Stimulated activated memory B cell treated with anti-CD40 and anti-IgM and Interleukin-4, amounts not matched to agents 10 μg/mL and 1 μg/mL and 100 μg/mL, for 72 hours (primary cell): ENCODE measurements at regions not wholly inside any gene's neighbourhood (a gene's known extent, or its start where the extent isn't known, plus 50 kb on each side); places are given as distances from the start of the nearest gene placed in this dataset.
"Not testable (repeated sequence)": the region's sequence is repeated elsewhere in the genome, so short reads cannot be mapped to it uniquely, and the experiment has no call there.

ENCODE experiments used
- ATAC-seq: fragments of 150-1000 bp; cut with Tn5 transposase; 2 replicates; pipeline ENCODE4 v1.10.0; 2021
- H3K27ac Mint-ChIP-seq: one replicate; pipeline ENCODE4 v1.8.0; 2022; ENCODE audit warnings: mild to moderate bottlenecking, mixed read lengths
- H3K27me3 Mint-ChIP-seq: one replicate; pipeline ENCODE4 v1.8.0; 2022; ENCODE audit warnings: mixed read lengths
- H3K36me3 Mint-ChIP-seq: one replicate; pipeline ENCODE4 v1.8.0; 2022; ENCODE audit warnings: mixed read lengths
- H3K4me1 Mint-ChIP-seq: one replicate; pipeline ENCODE4 v1.8.0; 2022; ENCODE audit warnings: mixed read lengths
- H3K4me3 Mint-ChIP-seq: one replicate; pipeline ENCODE4 v1.8.0; 2022; ENCODE audit warnings: mild to moderate bottlenecking, moderate library complexity, mixed read lengths
- H3K9me3 Mint-ChIP-seq: one replicate; pipeline ENCODE4 v1.8.0; 2022; ENCODE audit warnings: mixed read lengths

GRCh38 chr11:87460842-87461637 is 423.3 kb downstream of the TMEM135 start:
- H3K27me3 Mint-ChIP-seq, result no peaks in the 10 kb centered on the region
- no peaks in the 10 kb centered on the region for H3K4me1 Mint-ChIP-seq
- ATAC-seq, result no peak
- no peak overlapping the region for H3K4me3 Mint-ChIP-seq
- no peak overlapping the region for H3K27ac Mint-ChIP-seq
- H3K36me3 Mint-ChIP-seq, result no peaks in the 10 kb centered on the region
- no peaks in the 10 kb centered on the region for H3K9me3 Mint-ChIP-seq

- Mint-ChIP-seq H3K36me3 (no peaks in the 10 kb centered on the region), H3K4me1 (no peaks in the 10 kb centered on the region), H3K9me3 (no peaks in the 10 kb centered on the region), H3K27me3 (no peaks in the 10 kb centered on the region), H3K4me3 (no peak overlapping the region), H3K27ac (no peak overlapping the region)
- ATAC-seq, result no peak
Measured at GRCh38 chr11:87460279-87460678, 422.5 kb downstream of the TMEM135 start.

- no peak overlapping the region for H3K27ac Mint-ChIP-seq
- no peaks in the 10 kb centered on the region for H3K9me3 Mint-ChIP-seq
- H3K4me1 Mint-ChIP-seq, result no peaks in the 10 kb centered on the region
- H3K4me3 Mint-ChIP-seq, result no peak overlapping the region
- H3K27me3 Mint-ChIP-seq, result no peaks in the 10 kb centered on the region
- H3K36me3 Mint-ChIP-seq, result no peaks in the 10 kb centered on the region
- no peak for ATAC-seq
Measured at GRCh38 chr11:87459351-87459750, 421.6 kb downstream of the TMEM135 start.

GRCh38 chr11:87456499-87456898 is 418.8 kb downstream of the TMEM135 start:
- Mint-ChIP-seq H3K4me3 (no peak overlapping the region), H3K27ac (no peak overlapping the region)

GRCh38 chr11:87455180-87455579 is 417.4 kb downstream of the TMEM135 start:
- Mint-ChIP-seq H3K9me3 (no peaks in the 10 kb centered on the region), H3K27me3 (no peaks in the 10 kb centered on the region), H3K27ac (no peak overlapping the region), H3K36me3 (no peaks in the 10 kb centered on the region), H3K4me3 (no peak overlapping the region), H3K4me1 (no peaks in the 10 kb centered on the region)
- ATAC-seq, result no peak

More at GRCh38 chr11:87456499-87456898, 418.8 kb downstream of the TMEM135 start:
- Mint-ChIP-seq H3K27me3 (no peaks in the 10 kb centered on the region), H3K4me1 (no peaks in the 10 kb centered on the region), H3K9me3 (no peaks in the 10 kb centered on the region), H3K36me3 (no peaks in the 10 kb centered on the region)
- no peak for ATAC-seq

GRCh38 chr11:87454241-87454640 is 416.5 kb downstream of the TMEM135 start:
- ATAC-seq, result no peak
- Mint-ChIP-seq H3K4me3 (no peak overlapping the region), H3K9me3 (no peaks in the 10 kb centered on the region), H3K4me1 (no peaks in the 10 kb centered on the region), H3K27ac (no peak overlapping the region), H3K27me3 (no peaks in the 10 kb centered on the region), H3K36me3 (no peaks in the 10 kb centered on the region)

- H3K27me3 Mint-ChIP-seq, result no peaks in the 10 kb centered on the region
- no peak for ATAC-seq
- no peaks in the 10 kb centered on the region for H3K36me3 Mint-ChIP-seq
- no peak overlapping the region for H3K27ac Mint-ChIP-seq
- H3K4me1 Mint-ChIP-seq, result no peaks in the 10 kb centered on the region
- no peak overlapping the region for H3K4me3 Mint-ChIP-seq
- H3K9me3 Mint-ChIP-seq, result no peaks in the 10 kb centered on the region
Measured at GRCh38 chr11:87453531-87454089, 415.9 kb downstream of the TMEM135 start.

GRCh38 chr11:87452025-87452424 is 414.3 kb downstream of the TMEM135 start:
- not testable (repeated sequence) for H3K4me3 Mint-ChIP-seq, H3K27ac Mint-ChIP-seq, ATAC-seq, H3K27me3 Mint-ChIP-seq, H3K4me1 Mint-ChIP-seq, H3K9me3 Mint-ChIP-seq, H3K36me3 Mint-ChIP-seq

GRCh38 chr11:87451395-87451794 is 413.7 kb downstream of the TMEM135 start:
- Mint-ChIP-seq H3K36me3 (no peaks in the 10 kb centered on the region), H3K4me3 (no peak overlapping the region), H3K27ac (no peak overlapping the region), H3K9me3 (no peaks in the 10 kb centered on the region), H3K4me1 (no peaks in the 10 kb centered on the region), H3K27me3 (no peaks in the 10 kb centered on the region)
- ATAC-seq, result no peak

GRCh38 chr11:87447606-87448005 is 409.9 kb downstream of the TMEM135 start:
- Mint-ChIP-seq H3K36me3 (no peaks in the 10 kb centered on the region), H3K27me3 (no peaks in the 10 kb centered on the region)

GRCh38 chr11:87444993-87445392 is 407.3 kb downstream of the TMEM135 start:
- no peak overlapping the region for H3K4me3 Mint-ChIP-seq
- no peaks in the 10 kb centered on the region for H3K9me3 Mint-ChIP-seq
- no peaks in the 10 kb centered on the region for H3K36me3 Mint-ChIP-seq
- no peaks in the 10 kb centered on the region for H3K27me3 Mint-ChIP-seq
- H3K4me1 Mint-ChIP-seq, result no peaks in the 10 kb centered on the region
- no peak overlapping the region for H3K27ac Mint-ChIP-seq
- no peak for ATAC-seq

More at GRCh38 chr11:87447606-87448005, 409.9 kb downstream of the TMEM135 start:
- Mint-ChIP-seq H3K4me1 (no peaks in the 10 kb centered on the region), H3K9me3 (no peaks in the 10 kb centered on the region), H3K4me3 (no peak overlapping the region), H3K27ac (no peak overlapping the region)
- no peak for ATAC-seq

- Mint-ChIP-seq H3K4me3 (no peak overlapping the region), H3K27me3 (no peaks in the 10 kb centered on the region)
- no peak for ATAC-seq
Measured at GRCh38 chr11:87443707-87444106, 406.0 kb downstream of the TMEM135 start.

GRCh38 chr11:87440076-87440770 is 402.5 kb downstream of the TMEM135 start:
- no peaks in the 10 kb centered on the region for H3K27me3 Mint-ChIP-seq
- no peaks in the 10 kb centered on the region for H3K36me3 Mint-ChIP-seq
- no peaks in the 10 kb centered on the region for H3K9me3 Mint-ChIP-seq
- H3K27ac Mint-ChIP-seq, result no peak overlapping the region
- no peak overlapping the region for H3K4me3 Mint-ChIP-seq
- no peak for ATAC-seq
- H3K4me1 Mint-ChIP-seq, result no peaks in the 10 kb centered on the region

More at GRCh38 chr11:87443707-87444106, 406.0 kb downstream of the TMEM135 start:
- Mint-ChIP-seq H3K27ac (no peak overlapping the region), H3K9me3 (no peaks in the 10 kb centered on the region), H3K4me1 (no peaks in the 10 kb centered on the region), H3K36me3 (no peaks in the 10 kb centered on the region)

- no peak for ATAC-seq
- Mint-ChIP-seq H3K4me3 (no peak overlapping the region), H3K27me3 (no peaks in the 10 kb centered on the region), H3K27ac (no peak overlapping the region), H3K9me3 (no peaks in the 10 kb centered on the region), H3K36me3 (no peaks in the 10 kb centered on the region), H3K4me1 (no peaks in the 10 kb centered on the region)
Measured at GRCh38 chr11:87438416-87438815, 400.7 kb downstream of the TMEM135 start.

GRCh38 chr11:87437844-87438223 is 400.1 kb downstream of the TMEM135 start:
- H3K4me1 Mint-ChIP-seq, result no peaks in the 10 kb centered on the region
- no peak overlapping the region for H3K4me3 Mint-ChIP-seq
- no peak for ATAC-seq
- H3K9me3 Mint-ChIP-seq, result no peaks in the 10 kb centered on the region
- no peak overlapping the region for H3K27ac Mint-ChIP-seq
- no peaks in the 10 kb centered on the region for H3K27me3 Mint-ChIP-seq
- no peaks in the 10 kb centered on the region for H3K36me3 Mint-ChIP-seq
